ENCODE measurements at regions not wholly inside any gene's neighbourhood (a gene's known extent, or its start where the extent isn't known, plus 50 kb on each side); places are given as distances from the start of the nearest gene placed in this dataset.

DNA sequence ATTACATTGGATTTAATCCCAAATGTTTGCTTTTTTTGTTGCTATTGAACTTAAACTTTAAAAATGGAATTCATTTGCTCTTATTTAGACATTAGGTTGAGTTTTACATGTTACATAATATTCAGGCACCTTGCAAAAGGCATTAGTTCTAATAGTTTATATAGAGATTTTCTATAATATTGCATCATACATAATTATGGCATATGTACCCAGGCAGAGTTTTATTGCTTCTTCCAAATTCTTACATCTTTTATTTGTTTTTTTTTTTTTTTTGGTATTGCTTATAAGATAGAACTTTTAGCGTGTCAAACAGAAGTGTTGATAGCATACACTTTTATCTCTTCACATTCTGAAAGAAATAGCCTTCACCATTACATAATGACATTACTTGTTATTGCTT lies 487.7 kb downstream of the GABRG1 start:
- no peak for DNase-seq

DNA sequence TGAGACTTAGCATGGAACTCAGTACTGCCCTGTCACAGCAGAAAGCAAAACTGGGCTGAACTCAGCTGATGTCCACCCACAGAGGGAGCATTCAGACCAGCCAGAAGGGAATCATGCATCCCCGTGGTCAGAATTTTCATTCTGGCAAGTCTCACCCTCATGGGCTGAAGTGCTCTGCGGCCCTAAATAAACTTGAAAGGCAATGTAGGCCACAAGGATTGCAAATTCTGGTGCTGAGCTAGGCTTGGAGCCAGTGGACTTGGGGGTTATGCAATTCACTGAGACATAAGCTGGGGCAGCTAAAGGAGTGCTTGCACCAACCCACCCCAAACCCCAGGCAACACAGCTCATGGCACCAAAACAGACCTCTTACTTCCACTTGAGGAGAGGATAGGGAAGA lies 494.1 kb downstream of the GABRG1 start:
- no peak for DNase-seq

DNA sequence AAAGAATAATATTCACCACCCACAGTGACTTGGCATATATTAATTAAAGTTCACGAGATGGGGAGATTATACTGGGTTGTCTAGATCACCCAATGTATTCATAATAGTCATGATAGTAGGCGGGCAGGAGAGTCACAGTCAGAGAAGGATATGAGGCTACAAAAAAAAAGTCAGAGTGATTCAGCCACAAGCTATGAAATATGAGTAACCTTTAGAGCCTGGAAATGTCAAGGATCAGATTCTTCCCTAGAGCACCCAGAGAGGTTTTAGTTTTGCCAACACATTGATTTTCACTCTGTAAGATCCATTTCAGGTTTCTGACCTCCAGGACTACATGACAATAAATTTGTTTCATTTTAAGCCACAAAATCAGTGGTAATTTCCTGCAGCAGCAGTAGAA lies 501.9 kb downstream of the GABRG1 start:
- DNase-seq, result no peak

DNA sequence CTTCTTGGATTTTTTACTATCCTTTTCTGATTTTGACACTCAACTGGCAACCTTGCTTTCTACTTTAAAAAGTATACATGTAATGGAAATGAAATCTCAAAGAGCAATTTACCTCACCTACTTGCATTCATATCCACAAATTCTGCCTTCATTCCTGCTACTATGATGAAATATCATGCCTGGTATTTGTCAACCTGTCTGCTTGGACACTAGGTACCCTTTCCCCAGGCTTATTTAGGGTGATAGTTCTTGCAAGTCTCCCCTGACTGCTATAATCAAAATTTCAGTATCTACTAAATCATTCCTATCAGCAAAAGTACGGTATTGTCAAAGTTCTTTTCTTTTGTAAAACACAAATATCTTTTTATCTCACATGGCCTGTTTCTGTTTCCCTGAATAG lies 503.0 kb downstream of the GABRG1 start:
- no peak for DNase-seq

DNA sequence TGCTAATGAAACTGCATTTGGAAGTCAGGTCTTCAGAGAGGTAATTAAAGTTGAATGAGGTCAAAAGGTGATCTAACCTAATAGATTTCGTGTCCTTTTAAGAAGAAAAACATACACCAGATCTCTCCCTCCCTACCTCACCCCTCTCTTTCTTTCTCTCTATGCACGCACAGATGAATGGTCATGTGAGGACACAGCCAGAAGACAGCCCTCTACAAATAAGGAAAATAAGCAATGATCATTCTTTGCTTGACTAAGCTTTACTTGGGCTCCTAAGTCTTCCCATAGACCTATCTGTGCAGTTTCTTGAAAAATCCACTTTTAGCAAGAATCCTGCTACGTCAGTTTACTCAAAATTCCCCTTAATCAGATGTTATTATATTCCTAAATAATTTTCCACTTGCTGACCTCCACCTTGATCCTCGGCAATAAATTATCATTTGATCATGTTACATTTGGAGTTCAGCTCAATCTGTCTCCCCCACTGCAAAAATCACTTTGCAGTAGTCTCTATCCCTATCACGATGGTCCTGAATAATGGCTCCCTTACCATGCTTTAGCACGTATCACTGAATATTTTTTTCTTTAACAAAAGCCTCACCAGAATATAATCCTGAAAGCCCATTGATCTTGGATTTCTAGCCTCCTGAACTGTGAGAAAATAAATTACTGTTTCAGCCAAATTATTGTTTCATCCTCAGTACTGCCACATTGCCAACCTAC lies 527.3 kb downstream of the GABRG1 start:
- DNase-seq, result no peak

DNA sequence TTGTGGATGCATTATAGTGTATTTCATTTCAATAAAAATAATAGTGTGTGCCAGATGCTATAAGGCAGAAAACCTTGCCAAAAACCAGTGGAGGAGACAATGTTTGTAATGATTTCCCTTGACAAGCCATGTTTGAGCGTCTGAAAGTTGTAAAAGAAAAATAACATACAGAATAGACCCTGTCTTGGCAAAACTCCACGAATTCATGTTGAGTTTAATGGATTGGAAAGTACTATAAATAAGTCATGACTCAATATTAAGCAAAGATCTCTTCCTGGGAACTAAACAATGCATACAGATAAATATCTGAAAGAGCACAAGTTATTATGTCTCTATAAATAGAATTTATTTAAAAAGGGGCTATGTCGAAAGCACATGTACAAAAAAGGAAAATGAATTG lies 543.5 kb downstream of the GABRG1 start:
- DNase-seq, result peak; percentile 52

DNA sequence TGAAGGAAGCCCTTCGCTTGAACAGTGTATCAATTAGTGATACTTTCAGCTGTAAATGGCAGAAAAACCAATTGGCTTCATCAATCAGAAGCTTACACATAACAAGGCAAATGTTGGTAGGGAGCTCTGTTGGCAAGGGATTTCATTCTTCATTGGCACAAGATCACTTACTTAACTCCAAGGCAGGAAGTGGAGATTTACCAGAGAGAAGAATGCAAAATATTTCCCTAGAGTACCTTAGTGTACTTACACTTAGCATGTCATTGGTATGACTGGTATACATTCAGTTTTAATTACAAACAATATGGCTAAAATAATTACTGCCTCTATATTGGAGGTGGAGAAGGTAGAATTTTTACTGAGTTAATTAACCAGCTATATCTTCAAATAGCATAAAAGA lies 545.0 kb downstream of the GABRG1 start:
- no peak for DNase-seq

DNA sequence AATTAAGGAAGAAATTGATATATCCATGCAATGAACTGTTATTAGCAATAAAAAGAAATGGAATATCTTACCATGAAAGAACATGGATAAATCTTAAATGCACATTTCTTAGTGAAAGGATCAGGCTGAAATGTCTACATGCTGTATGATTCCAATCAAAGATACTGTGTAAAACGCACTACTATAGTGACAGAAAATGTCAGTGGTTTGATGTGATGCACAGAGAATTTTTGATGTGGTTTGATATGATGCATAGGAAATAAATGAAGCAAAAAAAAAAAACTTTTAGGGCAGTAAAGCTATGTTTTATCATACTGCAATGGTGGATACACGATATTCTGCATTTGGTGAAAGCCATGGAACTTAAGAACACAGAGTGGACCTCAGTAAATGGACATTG lies 547.6 kb downstream of the GABRG1 start:
- no peak for DNase-seq

DNA sequence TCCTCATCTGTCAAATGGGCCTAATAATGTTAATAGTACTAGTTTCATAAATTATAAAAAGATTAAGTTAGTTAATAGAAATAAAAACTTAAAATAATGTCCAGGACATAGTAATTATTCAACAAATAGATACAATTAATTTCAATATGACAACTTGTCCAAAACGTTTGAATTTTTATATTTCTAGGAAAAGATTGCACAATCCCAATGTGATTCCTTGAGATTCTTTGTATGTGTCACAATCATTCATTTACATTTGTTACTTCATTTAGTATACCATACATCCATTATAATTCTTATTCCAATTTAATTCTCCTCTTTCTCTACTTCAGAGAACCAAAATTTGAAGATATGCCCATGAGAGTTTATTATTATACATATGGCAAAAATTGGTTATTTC lies 554.2 kb downstream of the GABRG1 start:
- DNase-seq, result no peak

DNA sequence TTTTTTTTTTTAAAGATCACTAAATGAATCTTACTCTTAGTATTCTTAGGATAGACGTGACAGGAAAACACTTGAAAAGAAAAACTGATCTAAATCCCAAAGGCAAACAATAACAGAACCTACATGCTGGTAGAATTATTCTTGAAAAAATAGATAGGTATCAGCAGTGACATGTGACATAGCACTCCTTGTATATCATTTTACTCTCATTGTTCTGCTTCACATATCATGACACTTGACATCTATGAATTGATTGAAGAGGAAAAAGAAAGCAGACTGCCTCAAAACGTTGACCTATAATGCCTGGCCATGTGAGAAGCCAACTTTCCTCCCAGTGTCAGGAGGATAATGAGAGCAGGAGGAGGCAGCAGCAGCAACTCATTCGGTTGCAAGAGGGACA lies 555.2 kb downstream of the GABRG1 start:
- no peak for DNase-seq

DNA sequence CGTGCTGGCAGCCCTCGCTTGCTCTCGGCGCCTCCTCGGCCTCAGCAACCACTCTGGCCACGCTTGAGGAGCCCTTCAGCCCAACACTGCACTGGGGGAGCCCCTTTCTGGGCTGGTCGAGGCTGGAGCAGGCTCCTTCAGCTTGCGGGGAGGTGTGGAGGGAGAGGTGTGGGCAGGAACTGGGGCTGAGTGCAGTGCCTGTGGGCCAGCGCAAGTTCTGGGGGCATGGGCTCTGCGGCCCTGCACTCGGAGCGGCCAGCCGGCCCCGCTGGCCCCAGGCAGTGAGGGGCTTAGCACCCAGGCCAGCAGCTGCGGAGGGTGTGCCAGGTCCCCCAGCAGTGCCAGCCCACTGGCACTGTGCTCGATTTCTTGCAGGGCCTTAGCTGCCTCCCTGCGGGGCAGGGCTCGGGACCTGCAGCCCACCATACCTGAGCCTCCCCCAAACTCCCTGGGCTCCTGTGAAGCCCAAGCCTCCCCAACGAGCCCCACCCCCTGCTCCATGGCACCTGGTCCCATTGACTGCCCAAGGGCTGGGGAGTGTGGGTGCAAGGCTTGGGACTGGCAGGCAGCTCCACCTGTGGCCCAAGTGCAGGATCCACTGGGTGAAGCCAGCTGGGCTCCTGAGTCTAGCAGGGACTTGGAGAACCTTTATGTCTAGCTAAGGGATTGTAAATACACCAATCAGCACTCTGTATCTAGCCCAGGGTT lies 556.8 kb downstream of the GABRG1 start:
- DNase-seq, result no peak

DNA sequence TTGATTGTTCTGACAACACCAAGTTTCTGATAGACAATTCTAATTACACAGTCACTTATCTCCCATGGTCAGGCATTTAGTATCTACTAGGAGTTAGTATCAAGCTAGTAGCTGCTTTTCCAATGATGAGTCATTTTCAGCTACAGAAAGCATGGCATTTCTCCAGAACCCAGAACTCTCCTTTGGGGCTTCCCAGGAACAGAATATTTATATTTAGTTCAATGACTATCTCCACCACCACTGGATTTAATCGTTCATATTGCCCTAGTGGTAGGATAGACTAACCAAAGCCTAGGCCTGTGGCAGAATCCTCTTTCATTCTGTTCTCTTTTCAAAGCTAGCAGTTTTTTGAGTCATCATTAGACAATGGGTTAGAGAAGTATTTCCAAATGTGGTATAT lies 569.4 kb downstream of the GABRG1 start:
- no peak for DNase-seq

DNA sequence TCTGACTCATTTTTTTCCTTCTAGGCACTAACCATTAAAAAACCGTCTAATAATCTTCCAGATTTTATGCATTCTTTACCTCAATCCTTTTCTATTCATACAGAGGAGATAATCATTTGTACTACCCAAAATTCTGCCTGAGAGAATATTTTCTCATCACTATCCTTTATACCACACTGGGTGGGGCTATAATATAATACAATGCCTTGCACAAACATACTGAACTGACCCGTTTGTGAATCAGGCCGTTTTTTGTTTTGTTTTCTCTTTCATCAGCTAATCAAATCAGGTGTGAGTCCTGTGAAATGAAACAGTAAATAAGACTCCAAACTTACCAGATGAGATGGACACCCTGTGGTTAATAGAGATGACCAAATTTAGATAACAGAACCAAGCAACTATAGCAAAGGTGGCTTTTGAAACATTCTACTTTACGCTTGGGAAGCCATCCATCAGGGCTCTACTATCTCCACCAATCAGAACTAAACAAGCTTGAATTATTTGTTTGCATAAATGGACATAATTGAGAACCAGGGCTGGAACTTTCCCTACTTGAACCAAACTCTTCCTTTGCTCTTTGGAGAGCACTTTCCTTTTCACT lies 573.0 kb downstream of the GABRG1 start:
- DNase-seq, result no peak

DNA sequence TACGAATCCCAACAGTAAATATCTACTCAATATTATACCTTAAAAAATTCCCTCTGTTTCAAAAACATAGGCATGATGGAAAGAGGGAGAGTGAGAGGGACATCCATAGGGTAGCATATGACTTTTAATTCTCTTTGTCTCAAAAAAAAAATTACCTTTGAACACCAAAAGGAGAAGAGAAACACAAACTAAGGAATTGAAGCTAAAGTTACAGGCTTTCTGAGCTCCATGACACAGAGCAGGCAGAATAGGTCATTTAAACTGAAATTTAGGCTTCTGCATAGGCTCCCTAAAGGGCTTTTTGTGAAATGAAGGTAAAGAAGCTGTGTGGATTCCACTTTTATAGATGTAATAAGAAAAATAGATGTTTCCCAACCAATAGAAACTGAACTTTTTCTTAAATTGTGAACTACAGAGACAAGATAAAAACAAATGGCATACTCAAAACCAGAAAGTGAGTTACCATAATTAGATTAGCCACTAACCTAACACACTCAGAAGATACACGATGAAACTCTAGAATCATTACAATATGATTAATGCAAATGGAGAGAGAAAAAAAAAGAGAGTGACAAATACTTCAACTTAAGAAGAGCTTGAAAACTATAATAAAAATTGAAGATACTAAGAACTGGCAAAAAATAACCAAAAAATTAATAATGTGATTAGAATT lies 584.6 kb downstream of the GABRG1 start:
- no peak for DNase-seq

DNA sequence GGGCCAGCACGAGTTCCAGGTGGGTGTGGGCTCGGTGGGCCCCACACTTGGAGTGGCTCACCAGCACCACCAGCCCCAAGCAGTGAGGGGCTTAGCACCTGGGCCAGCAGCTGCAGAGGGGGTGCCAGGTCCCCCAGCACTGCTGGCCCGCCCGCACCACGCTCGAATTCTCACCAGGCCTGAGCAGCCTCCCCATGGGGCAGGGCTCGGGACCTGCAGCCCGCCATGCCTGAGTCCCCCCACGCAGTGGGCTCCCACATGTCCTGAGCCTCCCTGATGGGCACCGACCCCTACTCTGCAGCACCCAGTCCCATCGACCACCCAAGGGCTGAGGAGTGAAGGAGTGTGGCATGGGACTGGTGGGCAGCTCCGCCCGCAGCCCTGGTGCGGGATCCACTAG lies 593.4 kb downstream of the GABRG1 start:
- no peak for DNase-seq

DNA sequence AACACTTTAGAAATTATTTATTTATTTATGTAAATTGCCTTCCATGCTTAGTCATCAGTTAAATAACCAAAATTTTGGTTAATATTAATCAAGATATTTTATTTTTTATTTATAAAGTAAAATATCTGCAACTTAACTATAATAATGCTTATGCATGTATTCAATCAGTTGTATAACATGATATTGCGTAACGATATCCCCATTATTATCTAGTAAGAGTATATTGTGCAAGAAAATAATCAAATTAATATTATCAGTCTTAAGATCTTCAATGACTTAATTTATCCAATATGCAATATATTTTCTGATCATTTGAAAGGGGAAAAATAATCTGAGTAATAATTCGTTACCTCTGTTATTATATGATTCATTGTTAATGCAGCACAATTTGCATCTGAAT lies 596.7 kb downstream of the GABRG1 start:
- no peak for DNase-seq

DNA sequence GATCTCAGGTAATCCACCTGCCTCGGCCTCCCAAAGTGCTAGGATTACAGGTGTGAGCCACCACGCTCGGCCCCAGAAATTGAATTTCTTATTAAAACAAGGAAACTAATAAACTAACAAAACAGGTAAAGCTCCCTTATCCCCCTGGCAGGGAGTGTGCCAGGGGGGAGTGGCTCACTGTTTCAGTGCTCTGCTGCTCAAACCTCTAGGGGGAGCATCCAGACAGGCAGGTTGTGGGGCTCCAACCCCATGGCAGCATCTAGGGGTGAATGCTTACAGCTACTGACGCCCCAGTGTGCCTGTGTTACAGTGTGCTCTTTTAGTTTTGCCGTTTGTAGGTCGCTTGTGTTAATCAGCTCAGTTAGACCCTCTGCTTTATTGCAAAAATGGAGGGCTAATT lies 605.0 kb downstream of the GABRG1 start:
- no peak for DNase-seq

DNA sequence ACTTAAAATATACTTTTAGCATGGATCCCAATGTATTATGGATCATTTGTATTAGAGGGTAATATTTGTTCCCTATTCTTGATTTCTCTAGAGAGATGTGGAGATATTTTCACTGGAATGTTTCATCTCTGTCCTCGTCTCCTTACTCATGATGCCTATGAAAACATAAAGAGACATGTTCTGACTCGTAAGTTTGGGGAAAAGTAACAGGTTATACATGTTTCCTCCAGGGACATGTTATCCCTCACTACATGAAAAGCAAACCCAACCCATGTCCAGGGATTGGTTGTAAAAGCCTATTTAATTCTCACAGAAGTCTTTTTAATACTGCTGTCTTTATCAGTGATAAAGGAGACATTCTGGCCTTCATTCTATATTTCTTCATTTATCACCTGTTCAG lies 621.4 kb downstream of the GABRG1 start:
- DNase-seq, result no peak

DNA sequence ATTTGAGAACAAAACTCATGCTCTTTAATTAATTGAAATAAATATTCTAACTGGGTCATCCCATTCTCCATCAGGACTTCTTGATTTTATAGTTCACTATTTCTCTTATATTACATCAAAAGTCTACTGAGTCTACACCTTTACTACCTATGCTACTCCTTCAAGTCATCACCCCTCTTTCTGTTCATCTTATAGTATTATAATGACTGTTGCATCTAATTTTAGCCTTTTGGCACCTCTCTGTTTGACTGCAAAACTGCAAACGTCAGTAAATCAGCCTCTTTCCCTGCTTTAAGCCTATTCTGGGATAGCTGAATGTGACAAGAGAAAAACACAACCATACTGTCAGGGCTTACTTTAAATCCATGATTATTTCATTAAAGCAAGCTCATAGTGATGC lies 639.1 kb downstream of the GABRG1 start:
- DNase-seq, result no peak

DNA sequence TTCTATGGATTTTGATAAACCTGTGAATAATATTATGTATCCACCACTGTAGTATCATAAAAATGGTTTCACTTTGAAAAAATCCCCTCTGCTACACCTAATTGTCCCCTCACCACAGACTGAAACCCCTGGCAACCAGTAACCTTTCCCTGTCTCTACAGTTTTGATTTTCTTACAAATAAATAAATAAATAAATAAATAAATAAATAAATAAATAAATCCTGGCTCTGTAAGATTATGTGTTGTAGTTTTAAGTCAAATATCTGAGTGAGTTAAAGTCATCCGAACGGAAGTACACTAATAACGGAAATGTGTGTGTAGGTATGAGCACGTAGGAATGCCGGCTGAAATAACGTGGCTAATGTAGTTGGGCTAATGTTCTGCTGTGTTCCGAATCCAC lies 641.5 kb downstream of the GABRG1 start:
- DNase-seq, result no peak

DNA sequence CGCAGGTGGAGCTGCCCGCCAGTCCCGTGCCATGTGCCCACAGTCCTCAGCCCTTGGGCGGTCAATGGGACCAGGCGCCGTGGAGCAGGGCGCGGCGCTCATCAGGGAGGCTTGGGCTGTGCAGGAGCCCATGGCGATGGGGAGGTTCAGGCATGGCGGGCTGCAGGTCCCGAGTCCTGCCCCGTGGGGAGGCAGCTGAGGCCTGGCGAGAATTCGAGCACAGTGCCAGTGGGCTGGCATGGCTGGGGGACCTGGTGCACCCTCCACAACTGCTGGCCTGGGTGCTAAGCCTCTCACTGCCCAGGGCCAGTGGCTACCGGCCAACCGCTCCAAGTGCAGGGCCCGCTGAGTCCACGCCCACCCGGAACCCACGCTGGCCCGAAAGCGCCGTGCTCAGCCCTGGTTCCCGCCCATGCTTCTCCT lies 646.5 kb downstream of the GABRG1 start:
- no peak for DNase-seq

DNA sequence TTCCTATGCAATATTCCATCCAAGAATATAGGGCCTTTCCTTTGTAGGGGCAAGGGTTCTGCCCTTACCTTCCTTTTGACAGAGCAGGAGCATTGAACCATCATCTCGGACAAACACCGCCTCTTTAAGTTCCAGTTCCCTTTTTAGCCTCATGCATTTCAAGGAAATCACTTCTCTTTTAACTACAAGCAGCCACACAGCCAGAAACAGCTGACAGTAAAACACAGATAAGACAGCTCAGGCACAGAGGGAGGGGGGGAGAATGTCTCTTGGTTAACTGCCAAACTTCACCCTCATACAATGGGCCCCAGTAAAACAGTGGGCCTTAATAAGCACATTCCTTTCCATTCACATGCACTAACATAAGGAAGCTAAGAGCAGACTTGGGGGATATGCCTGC lies 648.3 kb downstream of the GABRG1 start:
- DNase-seq, result no peak

DNA sequence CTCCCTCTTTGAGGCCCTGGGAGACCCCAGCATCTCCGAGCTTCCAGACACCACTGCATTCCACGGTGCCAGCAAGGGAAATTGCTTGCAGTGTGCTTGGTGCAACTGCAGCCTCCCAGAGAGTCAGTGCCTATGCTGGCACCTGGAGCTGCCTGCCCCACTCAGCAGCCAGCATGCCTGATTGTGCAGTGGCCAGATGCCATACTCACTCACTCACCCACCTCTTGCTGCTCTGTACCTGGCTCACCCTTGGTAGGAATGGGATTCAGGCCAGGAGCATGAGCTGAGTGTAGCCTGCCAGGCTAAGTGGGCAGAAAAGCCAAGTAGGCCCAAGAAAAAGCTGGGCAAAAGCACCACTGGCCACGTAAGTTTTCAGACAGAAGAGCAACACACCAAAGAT lies 651.4 kb downstream of the GABRG1 start:
- DNase-seq, result no peak

DNA sequence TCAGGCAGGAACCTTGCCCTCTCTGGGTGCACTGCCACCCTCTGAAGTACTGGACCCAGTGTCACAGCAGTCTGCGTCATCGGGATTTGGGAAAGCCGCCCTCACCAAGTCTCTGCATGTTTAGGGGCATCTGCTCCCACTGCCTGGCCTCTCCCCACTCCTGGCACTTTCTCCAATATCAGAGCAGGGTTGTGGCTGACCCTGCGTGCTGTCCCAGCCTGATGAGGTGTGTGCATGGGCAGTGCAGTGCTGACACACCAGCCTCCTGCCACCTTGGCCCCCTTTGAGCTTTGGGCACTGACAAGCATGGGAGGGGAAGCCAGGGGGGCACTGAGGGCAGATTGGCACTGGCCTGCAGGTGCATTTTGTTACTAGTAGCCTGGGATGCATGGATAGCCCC lies 652.5 kb downstream of the GABRG1 start:
- DNase-seq, result no peak
